COR-L47 (cell line): ENCODE measurements at regions not wholly inside any gene's neighbourhood (a gene's known extent, or its start where the extent isn't known, plus 50 kb on each side); places are given as distances from the start of the nearest gene placed in this dataset.
"Not testable (repeated sequence)": the region's sequence is repeated elsewhere in the genome, so short reads cannot be mapped to it uniquely, and the experiment has no call there.

Source experiments
- DNase-seq: peaks from one replicate; lab custom pipeline; 2025; lab: John Stamatoyannopoulos, UW

DNA sequence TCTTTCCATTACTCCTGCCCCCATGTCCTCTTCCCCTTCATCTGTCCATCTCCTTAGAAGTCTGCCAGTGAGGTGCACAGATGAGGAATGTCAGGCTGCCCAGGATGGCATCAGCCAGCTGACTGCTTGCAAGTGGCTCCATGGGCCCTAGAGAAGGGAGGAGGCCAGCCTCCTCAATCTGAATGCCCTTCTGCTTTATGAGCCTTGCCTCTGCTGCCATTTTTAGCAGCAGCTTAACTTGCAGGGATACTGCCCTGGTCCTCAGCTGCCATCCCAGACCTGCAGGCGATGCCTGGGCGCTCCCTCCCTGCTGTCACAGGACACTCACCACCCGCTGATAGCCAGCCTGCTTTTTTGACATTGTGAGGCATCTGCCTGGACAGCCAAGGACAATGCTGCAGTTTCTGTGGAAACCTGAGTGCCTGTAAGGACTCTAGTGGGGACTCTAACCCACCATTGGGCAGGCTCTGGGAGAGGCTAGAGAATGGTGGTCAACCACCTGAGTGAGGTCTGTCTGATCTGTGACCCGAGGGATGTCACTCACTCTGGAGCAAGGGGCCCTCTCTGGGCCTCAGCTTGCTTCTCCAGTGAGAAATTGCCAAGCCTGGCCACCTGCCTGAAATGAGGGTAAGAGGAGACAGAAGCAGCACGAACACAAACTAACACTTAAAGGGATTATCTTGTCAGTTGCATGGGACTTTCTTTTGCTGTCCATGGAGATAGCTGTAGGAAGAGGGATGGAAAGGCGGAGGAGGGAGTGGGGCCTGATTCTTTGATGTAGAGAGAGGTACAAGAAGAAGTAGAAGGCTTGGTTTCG is 185.0 kb downstream of the MIS18A start:
- DNase-seq = no peak

DNA sequence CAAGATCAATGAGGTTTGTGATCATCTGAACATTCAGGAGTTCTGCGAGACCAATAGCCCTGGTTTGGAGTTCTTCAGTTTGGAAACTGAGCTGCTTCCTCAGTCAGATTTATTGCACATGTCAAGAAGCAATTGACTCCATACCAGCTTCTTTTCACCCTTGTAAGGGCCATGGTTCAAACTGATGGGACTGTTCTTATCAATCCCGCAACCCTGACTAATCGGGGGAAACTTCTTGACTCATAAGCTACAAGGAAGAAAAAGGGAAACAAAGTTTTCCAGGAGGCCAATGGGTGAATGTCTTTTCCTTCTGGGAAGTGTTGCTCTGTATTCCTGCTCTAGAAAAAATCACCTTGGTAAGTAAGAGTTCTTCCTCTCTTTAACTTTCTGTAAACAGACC is 187.9 kb downstream of the MIS18A start:
- DNase-seq = no peak

DNA sequence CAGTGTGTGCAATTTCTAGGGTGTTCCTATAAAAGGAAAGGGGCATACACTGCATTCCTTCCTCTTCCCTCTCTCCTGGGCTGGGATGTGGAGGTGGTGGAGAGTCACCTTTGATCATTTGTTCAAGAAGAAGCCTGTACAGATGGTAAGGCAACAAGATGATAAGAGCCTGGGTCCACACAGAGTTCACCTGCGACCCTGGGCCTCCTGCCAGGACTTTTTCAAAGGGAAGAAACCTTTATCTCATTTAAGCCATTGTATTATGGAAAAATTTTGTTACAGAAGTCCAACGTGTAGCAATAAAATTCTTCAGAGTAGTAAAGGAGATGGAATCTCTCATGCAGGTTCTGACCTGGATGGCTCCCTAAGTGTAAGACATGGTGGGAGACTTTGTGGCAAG is 189.1 kb downstream of the MIS18A start:
- no peak for DNase-seq

DNA sequence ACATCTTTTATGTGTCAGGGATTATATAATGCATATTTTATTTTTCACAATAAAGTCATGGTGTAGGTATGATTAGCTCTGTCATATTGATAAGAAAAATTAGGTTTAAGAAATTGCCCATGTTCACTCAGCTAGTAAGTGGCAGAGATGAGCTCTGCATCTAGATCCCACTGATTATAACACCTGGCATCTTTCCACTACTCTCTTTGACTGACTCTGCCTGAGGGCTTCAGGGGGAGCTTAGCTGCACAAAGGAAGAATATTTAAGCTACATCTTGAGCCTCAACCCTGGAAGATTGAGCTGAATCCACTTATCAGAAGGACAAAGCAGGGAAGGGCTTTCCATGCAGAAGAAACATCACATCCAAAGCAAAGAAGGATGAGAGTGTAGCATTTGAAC is 190.4 kb downstream of the MIS18A start:
- no peak for DNase-seq

DNA sequence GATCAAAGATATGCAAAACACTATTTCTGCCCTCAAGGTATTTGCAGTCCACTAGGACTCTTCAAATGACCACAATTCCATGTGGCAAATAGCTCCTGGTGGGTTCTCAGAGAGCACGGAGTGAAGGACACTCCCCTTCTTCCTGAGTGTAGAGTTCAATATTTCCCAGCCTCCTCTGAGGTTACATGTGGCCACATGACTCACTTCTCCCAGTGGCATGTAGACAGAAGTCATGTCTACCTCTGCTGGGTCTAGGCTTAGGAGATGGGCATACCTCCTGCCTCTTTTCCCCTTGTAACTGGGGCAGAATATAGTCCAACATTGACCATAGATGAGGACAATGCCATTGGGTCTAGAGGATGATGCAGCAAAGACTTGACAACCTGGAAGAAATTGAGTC is 191.4 kb downstream of the MIS18A start:
- DNase-seq = no peak

DNA sequence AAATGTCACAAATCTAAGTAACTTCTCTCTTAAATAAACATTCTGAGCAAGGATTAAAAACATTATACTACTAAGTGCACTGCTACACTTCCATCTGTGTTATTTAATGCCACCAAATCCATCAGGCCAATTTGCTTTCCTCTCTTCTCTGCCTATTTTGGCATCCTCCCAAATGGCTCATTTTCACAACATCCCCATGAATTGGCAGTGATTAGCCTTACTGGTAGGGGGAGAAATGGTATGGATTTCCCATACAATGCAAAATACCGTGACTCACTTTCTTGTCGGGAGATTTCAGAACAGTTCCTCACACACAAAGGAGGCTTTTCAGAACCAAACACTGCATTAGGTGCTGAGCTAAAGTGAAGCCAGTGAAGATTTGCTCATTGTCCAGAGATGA is 195.7 kb downstream of the MIS18A start:
- peak; percentile 78 for DNase-seq

DNA sequence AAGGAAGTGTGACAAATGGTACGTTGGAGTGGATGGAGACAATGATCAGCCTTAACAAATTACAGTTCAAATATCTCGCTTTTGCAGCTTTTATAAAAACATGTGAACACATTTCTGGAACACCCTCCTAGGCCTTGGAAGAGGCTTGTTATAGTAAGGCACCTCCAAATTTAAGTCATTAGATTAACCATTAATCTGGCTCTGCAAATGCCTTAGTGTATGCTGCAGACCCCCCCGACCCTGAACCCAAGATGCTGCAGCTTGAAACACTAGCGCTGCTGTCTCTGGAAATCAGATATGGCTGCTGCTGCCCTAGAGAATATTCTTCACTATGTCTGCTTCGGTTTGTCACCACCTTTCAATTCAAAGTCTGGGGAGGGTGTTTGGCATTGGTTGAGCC is 196.4 kb downstream of the MIS18A start:
- DNase-seq = no peak

DNA sequence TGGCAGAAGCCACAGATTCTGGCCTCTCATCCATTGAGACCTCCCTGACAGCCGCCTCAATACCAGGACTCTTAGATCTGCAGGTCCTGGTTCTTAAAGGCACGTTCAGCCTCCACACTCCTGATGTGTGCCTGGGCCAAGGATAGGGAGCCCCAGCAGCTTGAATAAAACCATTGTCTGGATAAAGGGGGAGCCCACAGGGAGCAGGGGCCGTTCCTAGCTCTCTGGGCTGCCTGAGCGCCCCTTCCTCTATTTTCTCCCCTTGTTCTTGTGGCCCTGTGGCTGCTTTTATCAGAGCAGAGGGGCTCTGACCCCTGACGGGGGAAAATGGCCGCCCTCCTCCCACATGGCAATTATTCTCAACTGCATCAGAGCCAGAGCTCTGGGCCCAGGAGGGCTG is 200.8 kb downstream of the HUNK start:
- no peak for DNase-seq

DNA sequence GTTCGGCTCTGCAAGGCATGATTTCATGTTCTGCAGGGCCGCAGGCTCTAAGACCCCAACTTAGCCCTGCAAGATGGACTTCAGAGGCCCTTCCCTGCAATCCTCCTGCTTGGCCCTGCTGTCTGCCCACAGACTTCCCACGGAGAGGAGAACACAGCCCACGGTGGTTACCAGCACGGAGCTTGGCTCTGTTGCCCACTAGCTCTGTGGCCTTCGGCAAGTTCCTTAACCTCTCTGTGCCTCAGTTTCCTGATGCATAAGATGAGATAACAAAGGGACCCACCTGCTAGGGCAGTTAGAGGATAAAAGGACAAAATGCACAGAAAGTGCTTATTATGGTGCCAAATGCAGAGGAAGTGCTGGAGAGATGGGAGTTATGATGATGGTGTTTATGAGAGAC is 200.4 kb downstream of the HUNK start:
- no peak for DNase-seq

DNA sequence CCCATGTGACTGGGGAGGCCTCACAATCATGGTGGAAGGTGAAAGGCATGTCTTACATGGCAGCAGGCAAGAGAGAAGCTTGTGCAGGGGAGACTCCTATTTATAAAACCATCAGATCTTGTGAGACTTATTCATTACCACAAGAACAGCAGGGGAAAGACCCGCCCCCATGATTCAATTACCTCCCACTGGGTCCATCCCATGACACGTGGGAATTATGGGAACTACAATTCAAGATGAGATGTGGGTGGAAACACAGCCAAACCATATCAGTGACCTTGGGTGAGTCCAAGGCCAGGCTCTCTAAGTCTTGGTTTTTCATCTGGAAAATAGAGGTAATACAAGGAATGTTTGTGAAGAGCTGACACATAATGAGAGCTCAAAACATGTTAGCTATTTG is 198.8 kb downstream of the HUNK start:
- DNase-seq = not testable (repeated sequence)

DNA sequence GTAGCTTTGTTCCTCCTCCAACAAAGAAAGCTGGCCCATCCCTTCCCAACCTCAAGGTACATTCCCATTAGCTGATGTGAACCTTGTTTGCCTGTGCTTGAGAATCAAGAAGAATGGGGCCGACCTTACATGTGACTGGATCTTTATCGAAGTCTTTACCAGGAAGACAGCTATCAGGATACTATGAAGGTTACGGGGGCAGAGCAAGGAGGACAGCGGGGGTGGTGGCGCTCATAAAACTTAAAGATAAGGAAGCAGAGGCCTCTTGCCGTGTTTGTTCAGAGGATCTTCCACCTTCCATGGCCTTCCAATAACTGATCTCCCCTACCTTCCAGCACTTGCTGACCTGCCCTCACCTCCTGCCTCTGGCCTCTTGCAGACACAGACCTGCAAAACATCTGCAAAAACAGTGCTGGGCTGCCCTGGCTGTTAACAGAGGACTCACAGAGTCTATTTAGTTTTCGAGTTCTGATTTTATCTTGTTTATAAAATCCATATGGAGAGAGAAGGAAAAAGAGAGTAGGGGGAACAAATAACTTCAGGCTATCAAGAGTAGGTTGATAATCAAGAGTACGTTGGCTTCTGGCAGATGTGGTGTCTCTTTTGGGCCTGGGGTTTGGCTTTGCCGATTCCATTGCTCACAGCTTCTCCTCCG is 198.0 kb downstream of the HUNK start:
- no peak for DNase-seq

DNA sequence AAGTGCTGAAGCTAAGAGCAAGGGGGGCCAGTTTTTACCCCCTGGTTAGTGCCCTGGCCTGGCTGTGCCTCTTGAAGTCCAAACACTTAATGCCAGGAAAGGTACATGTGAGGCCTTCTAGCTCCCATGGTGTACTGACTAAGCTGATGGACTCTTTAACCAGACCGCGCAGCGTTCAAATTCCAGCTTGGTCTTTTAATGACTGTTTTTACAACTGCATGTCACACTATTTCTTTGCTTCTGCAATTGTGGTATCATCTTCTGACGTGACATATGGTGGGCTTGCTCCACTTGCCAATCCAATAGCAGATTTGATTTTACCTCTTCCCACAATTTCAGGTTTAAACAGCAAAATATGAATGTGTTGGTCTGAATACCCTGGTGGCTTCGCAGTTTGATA is 197.3 kb downstream of the HUNK start:
- DNase-seq = no peak

DNA sequence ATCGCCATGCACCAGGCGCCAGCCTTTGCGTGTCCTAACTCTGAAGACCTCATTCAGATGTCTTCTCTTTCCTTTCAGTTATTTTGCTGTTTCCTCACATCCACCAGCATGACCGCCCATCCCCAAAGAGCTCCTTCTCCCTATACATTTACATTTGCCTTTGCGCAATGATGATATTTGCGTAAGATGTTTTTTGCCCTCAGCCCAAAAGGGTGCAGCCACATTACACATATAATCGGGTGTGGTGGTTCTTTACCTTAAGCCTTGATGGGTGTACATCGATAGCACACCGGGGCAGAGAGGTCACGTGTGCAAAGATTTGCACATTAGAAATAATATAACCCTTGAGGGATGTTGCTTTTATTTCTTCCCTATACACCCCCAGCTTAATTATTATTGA is 192.8 kb downstream of the HUNK start:
- DNase-seq = no peak

DNA sequence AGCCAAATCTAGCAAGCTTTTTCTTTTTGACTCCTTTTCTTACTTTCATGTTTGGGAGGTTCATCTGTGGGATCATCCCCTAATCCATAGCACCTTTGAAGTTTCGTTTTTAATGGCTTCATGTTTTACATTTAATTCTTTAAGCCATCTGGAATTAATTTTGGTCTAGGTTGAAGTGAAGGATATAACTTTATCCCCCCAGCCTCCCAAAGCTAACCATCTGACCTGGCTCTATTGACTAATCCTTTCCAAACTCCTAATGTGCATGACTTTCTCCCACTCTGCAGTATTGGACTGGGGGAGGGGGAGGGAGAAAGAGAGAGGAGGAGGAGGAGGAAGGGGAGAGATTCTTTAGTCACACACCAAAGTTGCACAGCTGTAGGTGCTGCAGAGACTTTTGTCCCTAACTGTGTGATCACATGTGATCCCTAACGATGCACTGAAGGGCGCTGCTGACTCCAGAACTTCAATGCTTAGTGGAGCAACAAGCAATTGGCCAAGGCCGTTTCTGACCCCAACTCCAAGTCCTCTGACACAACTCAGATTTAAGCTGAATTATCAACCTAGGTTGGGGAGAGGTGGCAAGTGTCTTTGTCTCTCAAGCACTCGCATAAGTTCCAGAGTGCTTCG is 191.6 kb downstream of the HUNK start:
- no peak for DNase-seq

DNA sequence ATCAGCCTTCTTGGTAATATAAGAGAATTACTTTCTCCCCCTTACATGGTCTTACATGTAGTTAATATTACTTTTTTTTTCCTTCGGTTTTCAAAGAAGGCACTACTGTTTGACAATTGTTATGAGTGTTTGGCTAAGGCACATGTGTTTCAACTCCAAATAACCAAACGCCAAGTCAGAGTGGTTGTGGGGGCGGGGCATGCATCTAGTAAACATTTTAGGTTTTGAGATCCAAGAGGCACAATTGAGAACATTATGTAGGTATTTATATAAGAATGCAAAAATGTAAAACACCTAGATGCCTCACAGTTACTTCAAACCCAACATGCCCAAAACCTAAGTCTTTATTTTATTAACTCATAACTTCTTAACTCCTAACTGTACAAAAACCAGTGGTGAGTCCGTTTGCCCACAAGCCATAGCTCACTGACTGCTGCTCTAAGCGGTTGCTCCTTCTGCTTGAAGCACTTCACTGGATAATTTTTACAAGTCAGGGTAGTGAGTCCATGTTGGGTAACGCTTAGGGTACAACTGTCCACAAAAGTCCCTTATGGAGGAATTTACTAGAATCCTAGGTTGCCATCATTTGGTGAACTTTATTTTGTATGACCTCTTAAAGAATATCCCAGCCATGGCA is 189.9 kb downstream of the HUNK start:
- no peak for DNase-seq

DNA sequence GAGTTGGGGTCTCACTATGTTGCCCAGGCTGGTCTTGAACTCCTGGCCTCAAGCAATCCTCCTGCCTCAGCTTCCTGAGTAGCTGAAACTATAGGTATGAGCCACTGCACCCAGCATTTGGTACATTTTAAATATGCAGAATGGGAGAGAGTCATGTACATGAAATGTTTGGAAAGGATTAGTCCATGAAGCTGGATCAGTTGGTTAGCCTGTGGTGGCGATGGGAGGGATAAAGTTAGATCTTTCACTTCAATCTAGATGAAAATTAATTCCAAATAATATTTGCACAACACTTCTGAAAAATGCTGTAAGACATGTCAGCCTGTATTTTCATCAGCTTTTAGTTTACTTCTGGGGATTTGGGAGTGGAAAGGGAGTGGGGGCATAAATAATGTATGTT is 188.9 kb downstream of the HUNK start:
- no peak for DNase-seq

DNA sequence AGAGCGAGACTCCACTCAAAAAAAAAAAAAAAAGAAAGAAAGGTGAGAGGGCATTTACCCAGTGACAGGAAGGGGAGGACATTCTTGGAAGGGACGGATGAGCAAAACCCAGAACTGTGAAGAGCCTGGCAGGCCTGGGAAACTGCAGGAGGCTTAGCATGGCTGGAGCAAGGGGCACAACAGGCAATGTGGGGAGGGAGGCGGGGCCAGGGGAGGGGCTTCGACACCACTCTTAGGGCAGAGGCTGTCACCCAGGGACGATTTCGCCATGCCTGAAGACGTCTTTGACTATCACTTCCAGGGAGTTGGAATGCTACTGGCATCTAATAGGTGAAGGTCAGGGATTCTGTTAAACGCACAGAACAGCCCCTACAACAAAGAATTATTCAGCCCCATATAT is 184.0 kb downstream of the HUNK start:
- DNase-seq = no peak

DNA sequence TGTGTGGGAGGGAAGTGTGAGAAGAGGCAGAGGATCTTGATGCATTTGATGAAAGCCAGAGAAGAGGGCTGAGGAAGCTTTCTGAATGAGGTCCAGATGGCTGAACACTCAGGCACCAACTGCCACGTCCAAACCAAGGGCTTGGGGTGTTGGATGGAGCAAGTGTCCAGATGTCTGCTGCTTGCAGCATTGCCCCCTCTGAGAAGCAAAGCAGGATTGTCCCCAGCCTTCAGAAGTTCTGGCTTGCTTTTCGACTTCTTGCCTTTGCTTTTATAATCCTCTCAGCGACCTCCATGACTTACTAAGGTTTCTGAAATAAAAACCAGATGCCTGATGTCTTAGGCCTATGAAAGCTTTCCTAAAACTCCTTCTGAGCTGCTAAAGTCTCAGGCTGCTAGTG is 182.5 kb downstream of the HUNK start:
- DNase-seq = no peak
